OCI-LY7 (cell line): ENCODE measurements at regions not wholly inside any gene's neighbourhood (a gene's known extent, or its start where the extent isn't known, plus 50 kb on each side); places are given as distances from the start of the nearest gene placed in this dataset.

Source experiments
- BruUV-seq: library from RNA; stranded (reverse); fragments of 400-500 nt; replicated peaks from 2 replicates; lab custom pipeline; 2021; lab: Mats Ljungman, UMichigan
- CTCF ChIA-PET: fragments of 300-600 bp; sonication (Branson Sonifier 250); formaldehyde crosslinking; loops from one replicate; lab custom pipeline; 2022; ENCODE audit warnings: antibody characterized with exemption; ENCODE audit not compliant: unreplicated experiment; lab: Charles Lee
- POLR2A ChIA-PET: fragments of 300-600 bp; sonication (Branson Sonifier 250); formaldehyde crosslinking; loops from one replicate; lab custom pipeline; 2022; ENCODE audit warnings: antibody characterized with exemption; lab: Charles Lee
- DNase-seq: peaks from one replicate; pipeline ENCODE4 v3.0.0-alpha.2; 2015; ENCODE audit warnings: low spot score
- H2AFZ ChIP-seq: fragments of 200-600 bp; sonication (generic), shearing (Covaris generic); 2 replicates; pipeline ENCODE4 v1.6.1; 2014; ENCODE audit warnings: mild to moderate bottlenecking, antibody characterized with exemption, low read length, moderate library complexity
- H3K27ac ChIP-seq: fragments of 200-600 bp; sonication (generic); 2 replicates; pipeline ENCODE4 v1.5.1; 2014; ENCODE audit warnings: mixed run types, low read depth, mild to moderate bottlenecking, moderate library complexity, low read length, inconsistent platforms; ENCODE audit not compliant: poor library complexity, severe bottlenecking
- H3K36me3 ChIP-seq: fragments of 200-600 bp; sonication (generic); 2 replicates; pipeline ENCODE4 v1.6.1; 2014; ENCODE audit warnings: mild to moderate bottlenecking, antibody characterized with exemption, low read length, moderate library complexity, mixed read lengths; ENCODE audit not compliant: insufficient read depth
- H3K4me1 ChIP-seq: fragments of 200-600 bp; sonication (generic); 2 replicates; pipeline ENCODE4 v1.5.1; 2014; ENCODE audit warnings: mild to moderate bottlenecking, low read length; ENCODE audit not compliant: insufficient read depth, poor library complexity, severe bottlenecking
- H3K4me2 ChIP-seq: fragments of 200-600 bp; sonication (generic); 2 replicates; pipeline ENCODE4 v1.6.1; 2014; ENCODE audit warnings: mild to moderate bottlenecking, low read length
- H3K4me3 ChIP-seq: fragments of 200-600 bp; sonication (generic); 2 replicates; pipeline ENCODE4 v1.5.1; 2014; ENCODE audit warnings: mild to moderate bottlenecking, low read depth, low read length; ENCODE audit not compliant: poor library complexity, severe bottlenecking
- H3K79me2 ChIP-seq: fragments of 200-600 bp; sonication (generic); 2 replicates; pipeline ENCODE4 v1.6.1; 2016; ENCODE audit warnings: low read depth, mild to moderate bottlenecking, low read length, moderate library complexity, mixed read lengths; ENCODE audit not compliant: insufficient read depth
- H3K9me2 ChIP-seq: fragments of 200-600 bp; sonication (generic); 2 replicates; pipeline ENCODE4 v1.6.1; 2016; ENCODE audit warnings: mild to moderate bottlenecking, low read length, mixed read lengths; ENCODE audit not compliant: insufficient read depth
- H3K9me3 ChIP-seq: fragments of 200-600 bp; sonication (generic); 2 replicates; pipeline ENCODE4 v1.6.1; 2014; ENCODE audit warnings: mild to moderate bottlenecking, mixed run types, low read length, mixed read lengths
- H4K20me1 ChIP-seq: fragments of 200-600 bp; sonication (generic); 2 replicates; pipeline ENCODE4 v1.6.1; 2014; ENCODE audit warnings: mild to moderate bottlenecking, antibody characterized with exemption, low read length, moderate library complexity, mixed read lengths; ENCODE audit not compliant: insufficient read depth
- CTCF ChIP-seq: fragments of 200-600 bp; sonication (generic); conservative IDR thresholded peaks from 2 replicates; pipeline ENCODE4 v1.5.1; 2014; ENCODE audit warnings: mild to moderate bottlenecking, antibody characterized with exemption, low read length, moderate library complexity, mixed read lengths
- EZH2phosphoT487 ChIP-seq: fragments of 200-600 bp; sonication (generic); IDR thresholded peaks from 2 replicates; pipeline ENCODE4 v1.6.1; 2018; ENCODE audit warnings: low read depth, borderline replicate concordance, mild to moderate bottlenecking, mixed run types, antibody characterized with exemption, low read length, moderate library complexity, mixed read lengths
- intact Hi-C: fragments of 100-400 bp; cut with micrococcal nuclease; formaldehyde crosslinking; loops from one replicate; pipeline ENCODE4 v1.10.0; 2022; ENCODE audit not compliant: unreplicated experiment

GRCh38 chr17:79306424-79307318 lies 232.0 kb downstream of the ENGASE start:
- H2AFZ ChIP-seq, result peak overlapping the region; percentile 45; the same call in 1 of the 2 replicates
- peak overlapping the region; percentile 28 for H3K4me3 ChIP-seq
- no peaks in the 10 kb centered on the region for H4K20me1 ChIP-seq
- no peak for TF ChIP-seq CTCF
- no peak for TF ChIP-seq EZH2phosphoT487
- H3K9me2 ChIP-seq, result no peaks in the 10 kb centered on the region
- no TSS peak for BruUV-seq
- no peaks in the 10 kb centered on the region for H3K36me3 ChIP-seq
- DNase-seq, result peak; percentile 91
- CTCF ChIA-PET, result interaction anchor here (0.6 to 1.3 kb wide), 2 partner anchors 10 to 89 kb away, joined by 3 read pairs; no protein-coding TSS in a partner anchor
- no peaks in the 10 kb centered on the region for H3K9me3 ChIP-seq
- peak overlapping the region; percentile 78 for H3K27ac ChIP-seq
- POLR2A ChIA-PET, result interaction anchor here (0.8 to 3.0 kb wide), 3 partner anchors 15 to 33 kb away, joined by 3 to 24 read pairs (median 4); no protein-coding TSS in a partner anchor
- H3K79me2 ChIP-seq, result no peaks in the 10 kb centered on the region
- intact Hi-C loops, result no loop called here
- H3K4me2 ChIP-seq, result peak overlapping the region; percentile 68
- H3K4me1 ChIP-seq, result peaks cover 79% of the 10 kb centered on the region

GRCh38 chr17:79305768-79306423 lies 231.3 kb downstream of the ENGASE start:
- no peaks in the 10 kb centered on the region for H3K36me3 ChIP-seq
- TF ChIP-seq CTCF, result no peak
- TF ChIP-seq EZH2phosphoT487, result no peak
- H3K4me1 ChIP-seq, result peaks cover 79% of the 10 kb centered on the region
- no peaks in the 10 kb centered on the region for H3K9me3 ChIP-seq
- H3K27ac ChIP-seq, result peak overlapping the region; percentile 78
- CTCF ChIA-PET, result interaction anchor here (0.6 kb wide), 1 partner anchor 90 kb away, joined by 3 read pairs; no protein-coding TSS in a partner anchor
- no peaks in the 10 kb centered on the region for H4K20me1 ChIP-seq
- H3K9me2 ChIP-seq, result no peaks in the 10 kb centered on the region
- peak overlapping the region; percentile 28 for H3K4me3 ChIP-seq
- H2AFZ ChIP-seq, result peak overlapping the region; percentile 45; the same call in 1 of the 2 replicates
- intact Hi-C loops, result loop anchor here (1.0 kb wide), 2 partner anchors 34 to 82 kb away; no protein-coding TSS in a partner anchor
- H3K79me2 ChIP-seq, result no peaks in the 10 kb centered on the region
- POLR2A ChIA-PET, result interaction anchor here (0.7 to 3.0 kb wide), 3 partner anchors 14 to 367 kb away, joined by 3 to 24 read pairs (median 4); no protein-coding TSS in a partner anchor
- BruUV-seq, result no TSS peak
- H3K4me2 ChIP-seq, result peak overlapping the region; percentile 68
- peak; percentile 46 for DNase-seq
